NCI-H82 treated with DMSO at 0.1 percent for 48 hours (cell line): ENCODE measurements at regions not wholly inside any gene's neighbourhood (a gene's known extent, or its start where the extent isn't known, plus 50 kb on each side); places are given as distances from the start of the nearest gene placed in this dataset.

Experiments
- DNase-seq: peaks from one replicate; lab custom pipeline; 2025; ENCODE audit not compliant: unreplicated experiment; lab: John Stamatoyannopoulos, UW

DNA sequence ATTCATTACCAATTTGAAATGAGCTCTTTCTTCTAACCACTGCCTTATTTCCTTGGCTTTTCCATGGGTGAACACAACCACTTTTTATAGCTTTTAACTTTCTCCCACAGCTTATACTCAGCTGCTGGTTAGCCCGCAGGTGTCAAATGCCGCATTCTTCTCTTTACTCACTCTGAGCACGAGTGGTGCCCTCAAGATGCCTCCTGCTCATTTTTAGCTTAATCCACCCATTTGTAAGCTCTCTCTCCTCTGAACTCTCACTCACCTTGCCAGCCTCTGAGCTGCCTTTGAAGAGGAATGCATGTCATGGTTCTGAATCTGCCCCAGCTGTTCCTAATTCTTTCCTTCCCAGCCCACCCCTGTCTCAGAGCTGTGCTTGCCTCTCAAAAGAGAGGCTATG, 449.4 kb upstream of the PRICKLE1 start:
- no peak for DNase-seq

DNA sequence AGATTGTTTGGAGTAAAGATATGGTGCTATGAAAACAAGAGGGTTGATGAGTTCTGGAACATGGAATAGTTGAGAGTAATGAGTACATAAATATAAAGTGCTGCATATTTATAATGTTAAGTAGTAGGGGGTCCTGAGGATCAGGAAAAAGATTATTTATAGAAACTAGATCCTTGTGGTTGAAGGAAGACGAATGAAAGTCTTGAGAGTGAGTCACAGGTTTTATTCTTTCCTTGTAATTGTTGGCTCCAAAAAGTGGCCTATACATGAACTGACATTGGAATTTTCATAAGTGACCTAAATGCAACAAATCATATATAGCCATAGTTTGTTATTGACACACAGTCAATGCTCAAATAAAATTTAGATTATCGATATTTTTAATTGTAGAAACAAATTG, 440.4 kb upstream of the PRICKLE1 start:
- no peak for DNase-seq

DNA sequence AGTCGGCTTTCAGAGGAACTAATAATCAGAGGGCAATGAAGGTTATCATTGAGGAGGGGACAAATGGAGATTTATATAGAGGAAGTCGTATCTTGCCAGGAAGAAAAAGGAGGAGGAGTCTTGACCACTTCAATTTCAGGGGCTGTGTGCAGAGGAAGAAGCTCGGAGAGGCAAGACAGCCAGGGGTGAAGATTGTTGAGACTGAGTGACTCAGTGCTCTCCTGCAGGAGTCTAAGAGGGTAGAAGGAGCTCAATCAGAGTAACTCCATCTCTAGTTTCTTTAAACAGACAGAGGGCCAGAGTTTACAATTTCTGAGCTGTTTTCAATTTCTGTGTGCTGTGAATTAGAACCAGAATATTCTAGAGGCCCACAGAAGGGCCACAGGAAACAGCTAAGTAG, 439.3 kb upstream of the PRICKLE1 start:
- DNase-seq: no peak

DNA sequence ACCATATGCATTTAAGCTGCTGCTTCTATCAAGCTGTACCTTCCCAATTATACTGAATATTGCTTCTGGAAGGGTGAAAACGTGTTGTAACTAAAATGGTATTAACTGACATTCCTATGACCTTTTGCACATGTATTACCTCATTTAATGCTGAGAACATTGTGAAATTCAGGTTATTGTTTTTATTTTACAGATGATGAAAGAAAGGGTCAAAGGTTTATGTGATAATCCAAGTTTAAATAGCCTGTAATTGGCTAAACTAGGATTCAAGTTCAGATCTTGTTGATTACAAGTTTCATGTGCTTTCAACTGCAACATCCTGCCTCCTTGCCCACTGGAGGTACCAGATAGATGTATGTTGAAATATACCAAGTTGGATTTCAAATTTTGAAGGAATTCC, 433.3 kb upstream of the PRICKLE1 start:
- DNase-seq: no peak

DNA sequence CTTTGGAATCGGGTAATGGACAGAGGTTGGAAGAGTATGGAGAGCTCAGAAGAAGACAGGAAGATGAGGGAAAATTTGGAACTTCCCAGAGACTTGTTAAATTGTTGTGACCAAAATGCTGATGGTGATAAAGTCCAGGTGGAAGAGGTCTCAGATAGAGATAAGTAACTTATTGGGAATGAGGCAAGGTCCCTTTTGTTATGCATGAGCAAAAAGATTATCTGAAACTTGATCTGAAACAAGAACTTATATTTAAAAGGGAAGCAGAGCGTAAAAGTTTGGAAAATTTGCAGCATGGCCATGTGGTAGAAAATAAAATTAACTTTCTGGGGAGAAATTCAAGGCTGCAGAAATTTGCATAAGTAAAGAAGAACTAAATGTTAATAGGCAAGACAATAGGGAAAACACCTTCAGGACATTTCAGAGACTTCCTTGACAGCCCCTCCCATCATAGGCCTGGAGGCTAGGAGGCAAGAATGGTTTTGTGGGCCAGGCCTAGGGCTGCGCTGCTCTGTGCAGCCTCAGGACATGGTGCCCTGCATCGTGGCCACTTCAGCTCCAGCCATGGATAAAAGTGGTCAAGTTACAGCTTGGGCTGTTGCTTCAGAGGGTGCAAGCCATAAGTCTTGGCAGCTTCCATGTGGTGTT, 425.7 kb upstream of the PRICKLE1 start:
- DNase-seq: no peak

DNA sequence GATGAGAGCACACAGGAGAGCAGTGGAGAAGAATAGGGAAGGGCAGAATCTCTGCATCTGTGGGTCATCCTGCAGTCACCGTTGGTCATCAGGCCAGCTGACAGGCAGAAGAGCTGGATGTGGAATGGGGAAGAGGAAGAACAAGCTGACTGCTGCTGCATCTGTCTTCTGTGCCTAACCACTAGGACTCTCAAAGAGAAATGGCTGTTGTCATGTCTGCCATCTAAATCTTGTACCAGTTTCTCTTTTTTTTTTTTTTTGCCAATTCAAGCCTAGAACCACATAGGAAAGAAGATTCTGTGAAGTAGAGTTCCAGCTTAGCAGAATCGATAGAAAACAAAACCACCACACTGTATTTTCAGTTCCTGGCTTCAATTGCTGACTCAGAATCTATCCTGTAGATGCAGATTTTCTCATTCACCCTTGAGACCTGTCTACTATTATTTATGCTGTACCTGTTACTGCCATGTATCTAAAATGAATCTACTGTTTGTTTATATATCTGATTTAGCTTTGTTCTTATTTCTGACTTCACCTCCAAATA, 421.9 kb upstream of the PRICKLE1 start:
- DNase-seq: no peak

DNA sequence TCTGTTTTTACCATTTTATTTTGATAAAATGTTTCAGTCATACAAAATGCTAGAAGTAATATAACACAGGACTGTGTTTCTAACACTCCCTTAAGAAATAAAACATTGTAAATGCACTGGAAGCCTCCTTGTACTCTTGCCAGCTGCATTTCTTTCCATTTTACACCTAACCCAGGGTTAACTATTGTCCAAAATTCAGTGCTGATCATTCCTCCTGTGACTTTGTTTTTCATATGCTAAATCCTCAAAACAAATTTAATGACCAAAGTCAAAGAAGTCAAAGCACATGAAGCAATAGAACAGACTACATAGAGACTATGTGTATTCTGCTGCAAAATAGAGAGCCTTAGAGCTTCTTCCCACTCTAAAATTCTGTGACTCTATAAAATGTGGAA, 420.3 kb upstream of the PRICKLE1 start:
- no peak for DNase-seq

DNA sequence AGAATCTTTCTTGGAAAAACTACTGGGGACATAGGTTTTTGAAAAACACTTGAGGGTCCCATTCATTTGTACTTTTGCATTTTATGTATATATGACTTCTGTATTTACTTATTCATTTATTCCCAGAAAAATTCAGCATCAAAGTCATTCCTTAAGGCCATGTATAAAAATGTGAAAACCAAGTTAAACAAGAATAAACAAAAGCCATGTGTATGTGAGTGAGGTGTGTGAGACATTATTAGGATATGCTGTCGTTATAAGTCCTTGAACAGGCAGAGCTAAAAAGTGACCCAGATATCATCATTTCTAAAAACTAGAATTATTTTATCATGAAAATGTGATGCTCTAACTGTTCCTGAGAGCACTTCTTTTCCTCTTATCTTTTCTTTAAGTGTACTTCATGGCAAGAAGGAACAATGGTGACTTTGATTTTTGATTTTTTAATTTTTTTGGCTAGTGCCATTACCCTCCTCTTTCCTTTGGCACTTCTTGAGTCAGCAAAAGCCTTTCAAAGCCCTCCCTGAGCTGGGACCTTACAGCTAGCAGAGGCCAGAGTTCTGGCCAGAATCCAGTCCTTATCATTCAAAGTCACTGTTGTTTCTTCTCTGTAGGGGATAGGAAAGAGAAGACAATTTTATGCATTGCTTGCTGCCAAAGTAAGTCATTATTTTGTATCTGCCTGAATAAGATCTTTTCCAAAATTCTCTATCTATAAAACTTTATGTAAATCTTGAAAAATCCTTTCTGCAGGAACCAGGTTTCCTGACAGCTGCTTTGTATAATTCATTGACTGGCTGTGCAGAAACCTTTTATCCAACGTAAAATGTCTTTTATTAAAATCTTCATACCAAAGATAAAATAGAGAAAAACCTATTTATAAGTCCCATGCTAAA, 419.7 kb upstream of the PRICKLE1 start:
- no peak for DNase-seq

DNA sequence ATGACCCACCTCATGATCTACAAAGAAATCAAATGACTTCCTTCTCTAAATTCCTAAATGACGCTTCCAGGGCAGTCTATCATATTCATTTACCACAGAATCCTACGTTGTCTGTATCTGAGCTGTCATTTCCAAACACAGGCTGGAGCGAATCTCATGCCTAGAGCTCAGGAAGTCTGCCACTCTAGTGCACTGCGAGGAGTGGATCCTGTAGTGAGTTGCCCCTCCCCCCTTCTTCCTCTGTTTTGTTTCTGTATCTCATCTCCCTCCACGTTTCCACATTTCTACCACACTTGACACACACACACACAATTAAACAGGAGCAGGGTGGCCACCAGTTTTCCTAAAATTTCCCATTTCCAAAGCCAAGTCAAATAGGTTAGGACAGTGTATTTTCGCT, 415.4 kb upstream of the PRICKLE1 start:
- no peak for DNase-seq

DNA sequence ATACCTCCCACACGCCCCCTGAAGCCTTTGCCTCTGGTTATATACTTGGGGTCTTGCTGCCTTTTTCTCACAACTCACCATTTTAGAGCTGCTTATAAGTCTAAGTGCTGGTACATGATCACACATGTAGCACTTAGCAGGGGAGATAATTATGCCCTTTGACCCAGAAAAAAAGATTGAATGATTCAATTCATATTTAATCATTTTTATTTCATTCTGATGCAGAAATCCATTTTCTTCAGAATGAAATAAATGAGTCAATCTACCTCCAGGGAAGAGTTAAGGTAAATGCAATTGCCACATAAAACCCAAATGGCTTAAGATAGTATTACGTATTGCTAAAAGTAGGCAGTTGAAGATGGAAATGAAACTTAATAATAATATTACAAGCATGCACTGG, 414.6 kb upstream of the PRICKLE1 start:
- no peak for DNase-seq

DNA sequence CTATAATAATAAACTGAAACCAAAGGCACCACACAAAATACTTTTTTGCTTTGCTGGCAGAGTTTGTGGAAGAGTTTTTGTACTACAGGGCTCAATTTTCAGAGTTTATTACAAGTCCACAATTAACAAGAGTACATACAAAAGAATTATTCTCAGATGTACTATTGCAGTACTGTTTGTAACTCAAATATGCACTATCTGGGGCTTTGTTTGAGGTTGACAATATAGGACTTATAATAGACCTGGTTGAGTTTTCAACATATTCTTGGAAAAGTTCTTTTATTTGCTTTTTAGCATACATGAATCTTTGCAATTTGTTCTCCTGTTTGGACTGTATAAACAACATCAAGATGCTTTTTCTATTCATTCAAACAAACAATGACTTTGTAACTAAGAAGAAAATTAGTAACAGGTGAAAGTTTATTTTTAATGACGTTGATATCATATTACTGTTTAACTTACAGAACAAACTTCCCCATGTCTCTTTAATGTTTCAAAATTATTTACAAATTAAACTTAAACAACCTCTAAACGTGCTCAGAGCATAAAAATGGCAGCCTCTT, 407.4 kb upstream of the PRICKLE1 start:
- no peak for DNase-seq

DNA sequence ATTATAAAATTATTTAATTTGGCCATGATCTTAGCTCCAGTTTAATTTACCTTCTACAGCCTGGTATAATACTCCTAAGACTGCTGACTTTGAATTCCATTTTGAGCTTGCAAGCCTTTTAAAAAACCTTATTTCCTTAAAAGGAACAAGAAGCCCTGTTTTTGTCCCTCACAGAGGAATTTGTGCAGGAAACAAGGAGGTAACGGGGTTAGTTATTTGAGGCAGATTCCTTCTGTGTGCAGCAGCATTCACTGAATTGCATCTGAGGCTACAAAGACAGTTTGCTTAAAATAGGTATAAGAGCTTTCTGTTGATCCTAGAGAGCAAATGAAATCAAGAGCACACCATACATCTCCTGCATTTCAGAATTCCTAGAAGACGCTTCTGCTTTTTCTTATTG, 403.3 kb upstream of the PRICKLE1 start:
- DNase-seq: no peak

DNA sequence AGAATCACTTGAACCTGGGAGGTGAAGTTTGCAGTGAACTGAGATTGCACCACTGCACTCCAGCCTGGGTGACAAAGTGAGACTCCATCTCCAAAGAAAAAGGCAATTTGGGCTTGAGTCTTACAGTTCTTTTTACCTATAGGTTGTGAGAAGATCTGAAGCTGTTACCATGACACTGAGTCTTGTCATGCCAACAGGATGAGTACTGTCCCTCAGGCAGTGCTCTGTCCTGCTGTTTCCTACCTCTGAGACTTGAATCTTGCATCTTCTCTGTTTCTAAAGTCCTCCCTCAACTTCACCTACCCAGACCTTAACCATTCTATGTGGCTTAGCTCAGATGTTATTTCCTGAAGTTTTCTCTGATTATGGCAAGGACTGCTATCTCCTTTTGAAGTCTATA, 400.8 kb upstream of the PRICKLE1 start:
- DNase-seq: no peak

DNA sequence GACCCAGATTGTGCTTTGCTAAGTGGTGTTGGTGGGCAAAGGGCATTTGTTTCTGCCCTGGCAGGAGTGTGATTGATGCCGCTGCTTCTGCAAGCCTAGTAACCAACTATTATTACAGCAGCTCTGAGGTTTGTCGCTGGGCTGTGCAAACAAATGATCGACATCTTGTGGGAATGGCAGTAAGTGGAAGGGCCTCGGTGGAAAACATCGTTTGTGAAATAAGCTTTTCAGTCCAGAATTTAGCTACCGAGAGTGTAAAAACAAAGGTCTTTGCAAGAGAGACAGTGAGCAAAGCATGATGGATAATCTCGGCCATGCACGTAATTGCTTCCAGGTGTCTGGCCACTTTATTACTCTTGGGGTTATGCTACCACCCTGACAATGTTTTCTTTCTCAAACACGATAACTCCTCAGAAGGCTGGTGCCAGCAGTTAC, 397.7 kb upstream of the PRICKLE1 start:
- DNase-seq: no peak

DNA sequence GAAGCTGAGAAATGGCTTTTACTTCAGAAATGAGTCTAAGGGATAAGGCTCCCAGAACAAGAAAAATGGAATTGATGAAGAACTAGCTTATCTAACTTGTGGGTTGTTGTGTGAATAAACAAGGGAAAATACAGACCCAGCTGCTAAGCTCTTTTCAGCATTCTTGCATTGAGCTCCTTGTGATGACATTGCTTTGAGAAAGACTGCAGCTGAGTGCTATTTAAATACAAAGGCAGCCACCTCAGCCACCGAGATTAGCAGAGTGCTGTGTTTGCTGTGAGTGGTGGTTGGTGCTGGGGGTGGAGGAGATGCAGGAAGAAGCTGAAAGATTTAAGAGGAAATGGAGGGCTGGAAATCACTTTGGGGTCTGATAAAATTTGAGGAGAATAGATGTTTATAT, 396.0 kb upstream of the PRICKLE1 start:
- DNase-seq: no peak

DNA sequence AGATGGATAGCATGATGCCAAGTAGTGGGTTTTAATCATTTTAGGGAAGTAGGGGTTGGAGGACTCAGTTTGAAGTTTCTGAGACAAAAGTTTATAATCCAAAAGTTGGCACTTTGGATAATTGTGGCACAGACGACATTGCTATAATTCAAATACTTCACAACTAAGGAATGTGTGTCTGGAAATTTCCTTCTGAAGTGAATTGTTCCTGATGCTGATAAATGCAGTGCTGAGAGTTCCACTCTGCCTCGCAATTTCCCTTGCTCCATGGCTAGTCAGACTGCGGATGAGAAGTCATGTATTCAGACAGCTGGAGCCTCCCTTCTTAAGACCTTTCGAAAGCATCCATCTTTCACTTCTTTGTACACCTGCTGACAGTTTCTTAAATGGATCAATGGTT, 393.3 kb upstream of the PRICKLE1 start:
- no peak for DNase-seq

DNA sequence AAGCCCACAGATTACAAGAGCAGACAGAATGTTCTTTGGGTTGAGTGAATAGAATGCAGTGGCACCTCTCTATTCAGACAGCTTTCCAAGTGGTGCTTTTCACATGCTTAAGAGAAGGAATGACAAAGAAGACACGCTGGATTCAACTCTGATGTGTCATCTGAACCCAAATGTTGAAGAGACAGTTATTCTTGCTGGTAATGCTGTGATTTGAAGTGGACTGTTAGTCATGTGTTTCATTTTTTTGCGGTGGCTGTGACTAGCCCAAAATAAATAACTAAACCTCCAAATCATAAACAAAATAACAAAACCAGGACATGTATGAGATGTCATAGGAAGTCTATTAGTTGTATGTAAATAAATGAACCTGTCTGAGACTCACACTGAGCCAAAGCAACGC, 391.8 kb upstream of the PRICKLE1 start:
- no peak for DNase-seq

DNA sequence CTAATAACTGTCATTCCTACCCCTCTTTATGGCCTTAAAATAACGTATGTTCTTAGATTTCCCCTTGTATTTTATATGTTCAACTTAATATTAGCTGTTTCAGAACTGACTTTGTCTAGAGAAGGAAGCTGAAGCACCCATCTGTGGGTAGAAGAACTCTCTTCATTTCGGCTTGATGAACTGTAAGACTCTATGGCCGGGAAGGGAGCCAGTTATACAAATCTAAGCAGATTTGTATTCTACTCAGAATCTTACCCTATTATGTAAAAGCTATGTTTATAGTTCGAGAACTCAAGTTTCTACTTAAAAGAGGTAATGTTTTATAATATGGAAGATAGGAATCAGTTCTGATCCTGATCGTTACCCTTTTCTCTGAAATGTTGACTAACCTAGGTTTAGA, 390.9 kb upstream of the PRICKLE1 start:
- no peak for DNase-seq

DNA sequence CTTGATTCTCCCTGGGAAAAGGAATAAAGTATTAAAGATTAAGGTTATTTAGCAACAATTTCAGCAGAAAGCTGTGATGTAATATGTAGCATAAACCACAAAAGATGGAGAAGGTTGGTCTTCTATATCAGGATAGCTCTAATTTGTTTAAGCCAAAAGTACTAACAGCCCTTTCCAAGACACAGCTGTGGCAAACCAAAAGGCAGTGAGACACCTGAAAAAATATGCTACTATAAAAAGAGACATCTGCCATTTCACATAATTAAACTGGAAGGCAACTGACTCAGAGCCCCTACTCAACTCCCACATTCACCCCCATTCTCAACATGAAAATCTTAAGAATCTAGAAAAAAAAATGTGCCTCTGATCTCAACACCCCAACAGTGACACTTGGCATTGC, 390.2 kb upstream of the PRICKLE1 start:
- no peak for DNase-seq

DNA sequence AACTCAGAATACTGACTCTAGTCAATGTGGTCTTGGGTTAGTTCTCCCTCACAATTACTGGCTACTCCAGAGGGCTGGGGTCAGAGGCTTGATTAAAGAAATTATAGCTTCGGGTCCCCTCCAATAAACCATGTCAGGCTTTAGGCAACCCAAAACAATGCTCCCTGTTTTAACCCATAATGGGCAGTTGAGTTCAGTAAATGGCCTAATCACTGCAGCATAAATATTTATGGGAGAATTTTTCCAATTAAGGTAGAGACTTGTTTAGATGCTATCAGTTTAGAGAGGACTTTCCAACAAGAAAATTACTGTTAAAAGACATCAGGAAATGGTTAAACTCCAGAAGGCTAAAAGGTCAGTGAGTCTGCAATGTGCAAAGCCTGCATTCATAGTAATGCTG, 389.2 kb upstream of the PRICKLE1 start:
- DNase-seq: no peak

DNA sequence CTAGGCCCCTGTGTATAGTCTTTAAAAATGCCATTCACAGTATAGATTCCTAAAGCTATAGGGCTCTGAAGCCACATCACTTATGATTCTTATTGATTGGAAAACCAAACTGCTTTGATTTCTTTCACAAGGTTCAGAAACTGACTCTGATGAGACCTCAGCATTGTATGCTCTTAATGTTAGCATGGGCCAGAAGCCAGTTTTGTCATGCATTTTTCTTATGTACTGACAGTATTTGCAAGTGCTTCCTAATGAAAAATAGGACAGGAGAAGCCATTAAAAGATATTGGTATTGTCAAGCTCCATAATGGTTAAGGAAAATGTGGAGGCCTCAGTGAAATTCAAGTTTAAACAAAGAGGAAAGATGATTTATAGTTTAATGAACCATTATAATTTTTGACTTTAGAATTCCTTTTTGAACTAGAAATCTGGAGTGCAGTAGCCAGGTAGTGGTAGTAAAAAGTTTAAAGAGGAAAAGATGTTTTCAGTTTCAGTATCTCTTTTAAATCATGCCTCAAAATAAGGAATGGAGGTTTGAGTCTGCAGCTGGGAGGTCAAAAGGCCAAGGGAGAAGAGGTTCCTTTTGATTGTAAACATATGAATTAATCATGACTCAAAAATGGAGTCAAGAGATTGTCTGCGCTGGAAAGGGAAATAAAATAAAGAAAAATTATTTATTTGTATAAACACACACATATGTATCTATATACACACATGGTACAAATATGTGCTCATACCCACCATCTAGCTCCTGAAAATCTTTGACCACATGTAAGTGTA, 388.1 kb upstream of the PRICKLE1 start:
- no peak for DNase-seq
